ENCODE measurements at regions not wholly inside any gene's neighbourhood (a gene's known extent, or its start where the extent isn't known, plus 50 kb on each side); places are given as distances from the start of the nearest gene placed in this dataset.
A peak's percentile ranks its signal among the peaks of the same experiment; 100 is the strongest.
"Not testable (repeated sequence)": the region's sequence is repeated elsewhere in the genome, so short reads cannot be mapped to it uniquely, and the experiment has no call there.

GRCh38 chr12:42759622-42760273 is 170.2 kb upstream of the PRICKLE1 start:
- peak; percentile 46 for DNase-seq (ENCODE audit: low read depth)

GRCh38 chr12:42758806-42759205 is 169.3 kb upstream of the PRICKLE1 start:
- no peak for DNase-seq (ENCODE audit: low read depth)

- DNase-seq (ENCODE audit: low read depth): no peak
These were observed 168.1 kb upstream of the PRICKLE1 start for GRCh38 chr12:42757624-42758119.

- peak; percentile 33 for DNase-seq (ENCODE audit: low read depth)
These were observed 167.5 kb upstream of the PRICKLE1 start for GRCh38 chr12:42756841-42757623.

GRCh38 chr12:42750356-42750755 is 160.8 kb upstream of the PRICKLE1 start:
- no peak for DNase-seq (ENCODE audit: low read depth)

- no peak for DNase-seq (ENCODE audit: low read depth)
These were observed 159.7 kb upstream of the PRICKLE1 start for GRCh38 chr12:42749239-42749638.

GRCh38 chr12:42744539-42745182 is 155.1 kb upstream of the PRICKLE1 start:
- no peak for DNase-seq (ENCODE audit: low read depth)

- DNase-seq (ENCODE audit: low read depth): no peak
These were observed 153.2 kb upstream of the PRICKLE1 start for GRCh38 chr12:42742716-42743115.

GRCh38 chr12:42741771-42742510 is 152.4 kb upstream of the PRICKLE1 start:
- no peak for DNase-seq (ENCODE audit: low read depth)

- no peak for DNase-seq (ENCODE audit: low read depth)
These were observed 151.5 kb upstream of the PRICKLE1 start for GRCh38 chr12:42741091-42741490.

- no peak for DNase-seq (ENCODE audit: low read depth)
These were observed 147.9 kb upstream of the PRICKLE1 start for GRCh38 chr12:42737398-42737797.

GRCh38 chr12:42735861-42736361 is 146.4 kb upstream of the PRICKLE1 start:
- DNase-seq (ENCODE audit: low read depth): no peak

- DNase-seq (ENCODE audit: low read depth): no peak
These were observed 144.4 kb upstream of the PRICKLE1 start for GRCh38 chr12:42733911-42734310.

GRCh38 chr12:42732908-42733411 is 143.4 kb upstream of the PRICKLE1 start:
- no peak for DNase-seq (ENCODE audit: low read depth)

GRCh38 chr12:42730291-42730690 is 140.7 kb upstream of the PRICKLE1 start:
- no peak for DNase-seq (ENCODE audit: low read depth)

GRCh38 chr12:42729535-42729900 is 140.0 kb upstream of the PRICKLE1 start:
- DNase-seq (ENCODE audit: low read depth): no peak

GRCh38 chr12:42728770-42729534 is 139.4 kb upstream of the PRICKLE1 start:
- DNase-seq (ENCODE audit: low read depth): no peak

GRCh38 chr12:42728287-42728686 is 138.7 kb upstream of the PRICKLE1 start:
- no peak for DNase-seq (ENCODE audit: low read depth)

- peak; percentile 24 for DNase-seq (ENCODE audit: low read depth)
These were observed 136.3 kb upstream of the PRICKLE1 start for GRCh38 chr12:42725809-42726208.

GRCh38 chr12:42716491-42716891 is 126.9 kb upstream of the PRICKLE1 start:
- DNase-seq (ENCODE audit: low read depth): no peak

- DNase-seq (ENCODE audit: low read depth): not testable (repeated sequence)
These were observed 124.0 kb upstream of the PRICKLE1 start for GRCh38 chr12:42713566-42713965.

Data from fibroblast of the conjunctiva (primary cell).